Body of pancreas (tissue), 4 donors: ENCODE measurements at regions not wholly inside any gene's neighbourhood (a gene's known extent, or its start where the extent isn't known, plus 50 kb on each side); places are given as distances from the start of the nearest gene placed in this dataset.

Experiments
- ATAC-seq: fragments of 150-250 bp; one replicate; pipeline ENCODE4 v1.9.1; 2016
- DNase-seq, 4 donors: peaks; one replicate each; pipeline ENCODE4 v3.0.0-alpha.2; 2019
- H3K27ac ChIP-seq, 4 donors: fragments of 200-600 bp; sonication (generic); 1 replicate in 3 of 4; 2 replicates in 1 of 4; pipeline versions ENCODE4 v1.5.1 to v1.6.1; 2016 to 2019; ENCODE audit warnings: mild to moderate bottlenecking in 1 of 4, mixed read lengths in 1 of 4, moderate library complexity in 1 of 4
- H3K27me3 ChIP-seq, 2 donors: fragments of 200-600 bp; sonication (generic); one replicate each; pipeline ENCODE4 v1.6.0; 2016; ENCODE audit warnings: mild to moderate bottlenecking in 1 of 2
- H3K36me3 ChIP-seq, 2 donors: fragments of 200-600 bp; sonication (generic); replicated peaks in 1 of 2; 2 replicates each; pipeline ENCODE4 v1.5.1; 2016; ENCODE audit warnings: low read depth in 2 of 2; ENCODE audit not compliant: insufficient read depth in 1 of 2
- H3K4me1 ChIP-seq: fragments of 200-600 bp; sonication (generic); one replicate; pipeline ENCODE4 v1.6.0; 2016
- H3K4me3 ChIP-seq, 2 donors: fragments of 200-600 bp; sonication (generic); 1 replicate in 1 of 2; 2 replicates in 1 of 2; pipeline ENCODE4 v1.5.1; 2016 to 2019
- H3K9me3 ChIP-seq, 3 donors: fragments of 200-600 bp; sonication (generic); 1 replicate in 2 of 3; 2 replicates in 1 of 3; pipeline ENCODE4 v1.5.1; 2016
- CTCF ChIP-seq, 7 experiments: fragments of 450-650 bp in 4 of 7; fragments of 200-600 bp in 3 of 7; sonication (generic) in 3 of 7; IDR thresholded peaks; one replicate each; pipeline ENCODE4 v1.5.1; 2016 to 2019; ENCODE audit warnings: antibody characterized with exemption in 7 of 7
- POLR2A ChIP-seq, 3 donors: fragments of 450-650 bp; IDR thresholded peaks; one replicate each; pipeline ENCODE4 v1.6.1; 2016; ENCODE audit warnings: antibody characterized with exemption in 3 of 3, mild to moderate bottlenecking in 2 of 3
- WGBS, 2 donors: methylation state at CpG; one replicate each; pipeline ENCODE4 v1.1.5; 2017; 5-methylcytosine and 5-hydroxymethylcytosine counted together
- intact Hi-C: fragments of 100-400 bp; cut with DNase I; formaldehyde crosslinking; loops from one replicate; pipeline ENCODE4 v1.15.1; 2023

GRCh38 chr6:50945789-50946188 lies 127.1 kb downstream of the TFAP2B start:
- Histone ChIP-seq H3K27me3 (no peaks in the 10 kb centered on the region), H3K36me3 (no peaks in the 10 kb centered on the region), H3K4me1 (no peaks in the 10 kb centered on the region), H3K27ac (no peak overlapping the region), H3K4me3 (no peak overlapping the region), H3K9me3 (no peaks in the 10 kb centered on the region)
- intact Hi-C loops = no loop called here
- 84 to 93% methylated on average over 2 of the region's 2 CpGs for WGBS, 2 donors
- no peak for ATAC-seq
- no peak for DNase-seq
- no peak for TF ChIP-seq CTCF (IDR thresholded peaks at IDR 0.05)
- no peak for TF ChIP-seq POLR2A (IDR thresholded peaks at IDR 0.05)

- H3K9me3 ChIP-seq = no peaks in the 10 kb centered on the region
- WGBS, 2 donors = 46 to 48% methylated on average over 5 of the region's 5 CpGs
- DNase-seq (no peak), ATAC-seq (no peak)
- H3K4me3 ChIP-seq = no peak overlapping the region
- H3K27me3 ChIP-seq = no peaks in the 10 kb centered on the region
- no peak overlapping the region for H3K27ac ChIP-seq
- intact Hi-C loops = no loop called here
- no peaks in the 10 kb centered on the region for H3K36me3 ChIP-seq
- no peaks in the 10 kb centered on the region for H3K4me1 ChIP-seq
- no peak for TF ChIP-seq CTCF (IDR thresholded peaks at IDR 0.05)
These were observed 133.6 kb downstream of the TFAP2B start for GRCh38 chr6:50952092-50952907.

- intact Hi-C loops = no loop called here
- WGBS, 2 donors = 73 to 76% methylated on average over 6 of the region's 6 CpGs
These were observed 137.3 kb downstream of the TFAP2B start for GRCh38 chr6:50956014-50956413.

GRCh38 chr6:50958148-50958697 lies 139.6 kb downstream of the TFAP2B start:
- intact Hi-C loops = no loop called here
- Histone ChIP-seq H3K36me3 (no peaks in the 10 kb centered on the region), H3K27ac (no peak overlapping the region), H3K27me3 (no peaks in the 10 kb centered on the region), H3K4me1 (no peaks in the 10 kb centered on the region), H3K4me3 (no peak overlapping the region), H3K9me3 (no peaks in the 10 kb centered on the region)
- ATAC-seq (no peak), DNase-seq (no peak)
- 79 to 80% methylated on average over 1 of the region's 1 CpG for WGBS, 2 donors
- TF ChIP-seq CTCF (IDR thresholded peaks at IDR 0.05) (no peak), POLR2A (IDR thresholded peaks at IDR 0.05) (no peak)

More at GRCh38 chr6:50956014-50956413, 137.3 kb downstream of the TFAP2B start:
- H3K9me3 ChIP-seq = no peaks in the 10 kb centered on the region
- no peaks in the 10 kb centered on the region for H3K4me1 ChIP-seq
- DNase-seq (no peak), ATAC-seq (no peak)
- no peak for TF ChIP-seq CTCF (IDR thresholded peaks at IDR 0.05)
- no peak for TF ChIP-seq POLR2A (IDR thresholded peaks at IDR 0.05)
- no peak overlapping the region for H3K27ac ChIP-seq
- H3K4me3 ChIP-seq = no peak overlapping the region
- H3K27me3 ChIP-seq = no peaks in the 10 kb centered on the region
- no peaks in the 10 kb centered on the region for H3K36me3 ChIP-seq
